Kidney (tissue), 13 donors: ENCODE measurements at regions not wholly inside any gene's neighbourhood (a gene's known extent, or its start where the extent isn't known, plus 50 kb on each side); places are given as distances from the start of the nearest gene placed in this dataset.
A peak's percentile ranks its signal among the peaks of the same experiment; 100 is the strongest.
"Not testable (repeated sequence)": the region's sequence is repeated elsewhere in the genome, so short reads cannot be mapped to it uniquely, and the experiment has no call there.

ENCODE experiments used
- DNase-seq, 5 donors: peaks; one replicate each; pipeline ENCODE4 v3.0.0-alpha.2; 2013 to 2020
- FAIRE-seq: peaks from 2 replicates; lab custom pipeline; 2012; peaks lifted over from hg19 to GRCh38; lab: Jason Lieb, UNC
- H3K27ac ChIP-seq, 2 donors: one replicate each; pipeline ENCODE4 v1.7.0; 2013; ENCODE audit warnings: low read depth in 2 of 2, low read length in 2 of 2, inconsistent platforms in 1 of 2
- H3K27me3 ChIP-seq: one replicate; pipeline ENCODE4 v1.7.1; 2013; ENCODE audit warnings: low read length, inconsistent platforms; ENCODE audit not compliant: control insufficient read depth, insufficient read depth
- H3K36me3 ChIP-seq, 3 donors: one replicate each; pipeline versions ENCODE4 v1.7.0 to v1.7.1; 2013; ENCODE audit warnings: low read length in 3 of 3, control low read depth in 1 of 3, inconsistent platforms in 1 of 3; ENCODE audit not compliant: insufficient read depth in 3 of 3, control insufficient read depth in 2 of 3
- H3K4me1 ChIP-seq, 3 donors: one replicate each; pipeline versions ENCODE4 v1.7.0 to v1.7.1; 2013; ENCODE audit warnings: low read length in 3 of 3, inconsistent platforms in 1 of 3, low read depth in 1 of 3; ENCODE audit not compliant: control insufficient read depth in 2 of 3, insufficient read depth in 2 of 3
- H3K4me3 ChIP-seq, 3 donors: one replicate each; pipeline versions ENCODE4 v1.7.0 to v1.8.1; 2013; ENCODE audit warnings: low read length in 3 of 3, control low read depth in 1 of 3, inconsistent platforms in 1 of 3
- H3K9ac ChIP-seq, 3 donors: one replicate each; pipeline versions ENCODE4 v1.7.0 to v1.7.1; 2013; ENCODE audit warnings: low read length in 3 of 3, control low read depth in 1 of 3, inconsistent platforms in 1 of 3
- H3K9me3 ChIP-seq, 3 donors: one replicate each; pipeline versions ENCODE4 v1.7.0 to v1.7.1; 2013; ENCODE audit warnings: low read length in 3 of 3, control low read depth in 1 of 3, inconsistent platforms in 1 of 3; ENCODE audit not compliant: control insufficient read depth in 2 of 3, insufficient read depth in 1 of 3
- CTCF ChIP-seq: IDR thresholded peaks from 3 replicates; pipeline ENCODE4 v1.5.1; 2012; ENCODE audit warnings: mild to moderate bottlenecking, moderate library complexity, borderline replicate concordance; ENCODE audit not compliant: insufficient read depth; ENCODE audit errors: extremely low read depth
- intact Hi-C: fragments of 100-400 bp; cut with DNase I; formaldehyde crosslinking; loops from one replicate; pipeline ENCODE4 v1.11.1; 2022
- donor health status: control.
- donor health status: control.
- donor health status: control.
- donor health status: control.
- donor health status: control.
- donor health status: DM: yes; HTN: yes; CAD: no.
- donor health status: Normal renal cell carcinoma (clear cell type).

DNA sequence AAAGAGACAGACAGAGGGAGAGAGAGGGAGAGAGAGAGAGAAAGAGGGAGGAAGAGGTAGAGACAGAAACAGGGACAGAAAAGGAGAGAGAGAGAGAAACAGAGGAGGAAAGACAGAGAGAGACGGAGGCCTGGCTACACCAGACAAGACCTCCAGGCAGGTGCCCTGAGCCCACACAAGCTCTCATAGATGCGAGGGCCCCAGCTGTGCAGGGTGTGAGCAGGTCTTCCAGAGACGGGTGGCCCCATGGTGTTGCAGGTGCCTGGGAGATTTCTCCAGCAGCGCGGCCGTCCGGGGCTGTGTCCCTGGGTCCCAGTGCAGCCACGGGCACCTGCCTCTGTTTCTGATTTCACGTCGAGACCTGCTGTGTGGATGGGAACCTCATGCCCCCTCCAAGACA is 253.0 kb downstream of the SHOX start:
- H3K36me3 ChIP-seq, result no peaks in the 10 kb centered on the region
- H3K9me3 ChIP-seq, result no peaks in the 10 kb centered on the region
- no peak overlapping the region for H3K9ac ChIP-seq
- intact Hi-C loops, result no loop called here
- TF ChIP-seq CTCF, result no peak
- no peaks in the 10 kb centered on the region for H3K4me1 ChIP-seq
- FAIRE-seq, result no peak
- no peak overlapping the region for H3K4me3 ChIP-seq
- no peak overlapping the region for H3K27ac ChIP-seq
- peak in 2 of 5 donors; percentile 1 to 10 for DNase-seq
- H3K27me3 ChIP-seq, result no peaks in the 10 kb centered on the region

- intact Hi-C loops, H3K27me3 ChIP-seq, H3K4me1 ChIP-seq, H3K9ac ChIP-seq, DNase-seq, H3K36me3 ChIP-seq, FAIRE-seq, H3K4me3 ChIP-seq, H3K9me3 ChIP-seq, H3K27ac ChIP-seq: not testable (repeated sequence)
Measured at GRCh38 chrX:879756-880698, 249.4 kb downstream of the SHOX start.

- FAIRE-seq (no peak), DNase-seq (no peak)
- Histone ChIP-seq H3K4me3 (no peak overlapping the region), H3K4me1 (no peaks in the 10 kb centered on the region), H3K9me3 (peaks cover 0 to 12% (median 0%) of the 10 kb centered on the region in 3 donors), H3K27ac (no peak overlapping the region), H3K27me3 (no peaks in the 10 kb centered on the region), H3K9ac (no peak overlapping the region), H3K36me3 (no peaks in the 10 kb centered on the region)
- intact Hi-C loops, result no loop called here
- no peak for TF ChIP-seq CTCF
Measured at GRCh38 chrX:874061-874460, 243.5 kb downstream of the SHOX start.

DNA sequence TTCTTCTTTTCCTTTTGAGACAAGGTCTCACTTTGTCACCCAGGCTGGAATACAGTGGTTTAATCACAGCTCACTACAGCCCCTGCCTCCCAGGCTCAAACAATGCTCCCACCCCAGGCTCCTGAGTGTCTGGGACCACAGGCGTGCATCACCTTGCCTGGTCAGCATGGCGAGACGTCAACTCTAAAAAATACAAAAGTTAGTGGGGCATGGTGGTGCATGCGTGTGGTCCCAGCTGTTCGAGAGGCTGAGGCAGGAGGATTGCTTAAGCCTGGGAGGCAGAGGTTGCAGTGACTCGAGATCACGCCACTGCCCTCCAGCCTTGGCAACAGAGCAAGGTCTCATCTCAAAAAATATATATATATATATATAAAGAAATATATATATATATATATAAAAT is 242.4 kb downstream of the SHOX start:
- Histone ChIP-seq H3K27ac (no peak overlapping the region), H3K27me3 (no peaks in the 10 kb centered on the region), H3K4me3 (no peak overlapping the region), H3K4me1 (no peaks in the 10 kb centered on the region), H3K9ac (no peak overlapping the region), H3K9me3 (peaks cover 0 to 12% (median 0%) of the 10 kb centered on the region in 3 donors), H3K36me3 (no peaks in the 10 kb centered on the region)
- no peak for DNase-seq
- no peak for FAIRE-seq
- no peak for TF ChIP-seq CTCF
- intact Hi-C loops, result no loop called here
